PC-3 (cell line): ENCODE measurements at regions not wholly inside any gene's neighbourhood (a gene's known extent, or its start where the extent isn't known, plus 50 kb on each side); places are given as distances from the start of the nearest gene placed in this dataset.

ENCODE experiments used
- CTCF ChIP-seq: fragments of 300-600 bp; sonication (generic); conservative IDR thresholded peaks from 2 replicates; pipeline ENCODE4 v1.5.1; 2017; ENCODE audit warnings: antibody characterized with exemption, low read depth, mild to moderate bottlenecking, low read length
- EZH2 ChIP-seq: fragments of 300-600 bp; sonication (generic); IDR thresholded peaks from one replicate; pipeline ENCODE4 v1.6.1; 2017; ENCODE audit warnings: antibody characterized with exemption, mild to moderate bottlenecking, low read length; ENCODE audit not compliant: unreplicated experiment
- EZH2phosphoT487 ChIP-seq: fragments of 300-600 bp; sonication (generic); IDR thresholded peaks from 2 replicates; pipeline ENCODE4 v1.6.1; 2018; ENCODE audit warnings: mild to moderate bottlenecking, antibody characterized with exemption, low read length, borderline replicate concordance

- TF ChIP-seq CTCF = no peak
- TF ChIP-seq EZH2 = no peak
- no peak for TF ChIP-seq EZH2phosphoT487
Observed at GRCh38 chr11:70593446-70593983, 195.2 kb downstream of the CTTN start.
